ENCODE measurements at regions not wholly inside any gene's neighbourhood (a gene's known extent, or its start where the extent isn't known, plus 50 kb on each side); places are given as distances from the start of the nearest gene placed in this dataset.

DNA sequence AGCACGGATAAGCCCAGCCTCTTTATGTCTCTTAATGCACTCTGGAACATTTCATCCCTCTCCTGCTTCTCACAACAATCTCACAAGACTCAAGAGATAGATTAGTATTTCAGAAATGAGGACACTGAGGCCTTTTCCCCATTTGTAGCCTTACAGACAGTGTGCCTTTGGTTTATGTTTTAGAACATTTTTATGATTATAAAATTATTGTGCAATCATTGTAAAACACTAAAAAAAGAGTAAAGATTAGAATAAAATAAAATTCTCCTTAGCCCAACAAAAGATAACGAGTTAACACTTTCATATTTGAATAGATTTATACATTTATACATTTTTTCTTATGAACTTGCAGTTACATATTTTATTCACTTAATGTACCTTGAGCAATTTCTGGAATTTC lies 748.7 kb downstream of the TRIML1 start:
- Histone ChIP-seq H3K27me3 (no peaks in the 10 kb centered on the region), H3K4me1 (no peaks in the 10 kb centered on the region), H3K4me3 (no peak overlapping the region), H3K27ac (no peak overlapping the region), H3K36me3 (no peaks in the 10 kb centered on the region), H3K9me3 (no peaks in the 10 kb centered on the region)
- intact Hi-C loops (cut with DNase I), result no loop called here
- DNase-seq, result no peak
- no peak for ATAC-seq
- TF ChIP-seq, protein P1, sequence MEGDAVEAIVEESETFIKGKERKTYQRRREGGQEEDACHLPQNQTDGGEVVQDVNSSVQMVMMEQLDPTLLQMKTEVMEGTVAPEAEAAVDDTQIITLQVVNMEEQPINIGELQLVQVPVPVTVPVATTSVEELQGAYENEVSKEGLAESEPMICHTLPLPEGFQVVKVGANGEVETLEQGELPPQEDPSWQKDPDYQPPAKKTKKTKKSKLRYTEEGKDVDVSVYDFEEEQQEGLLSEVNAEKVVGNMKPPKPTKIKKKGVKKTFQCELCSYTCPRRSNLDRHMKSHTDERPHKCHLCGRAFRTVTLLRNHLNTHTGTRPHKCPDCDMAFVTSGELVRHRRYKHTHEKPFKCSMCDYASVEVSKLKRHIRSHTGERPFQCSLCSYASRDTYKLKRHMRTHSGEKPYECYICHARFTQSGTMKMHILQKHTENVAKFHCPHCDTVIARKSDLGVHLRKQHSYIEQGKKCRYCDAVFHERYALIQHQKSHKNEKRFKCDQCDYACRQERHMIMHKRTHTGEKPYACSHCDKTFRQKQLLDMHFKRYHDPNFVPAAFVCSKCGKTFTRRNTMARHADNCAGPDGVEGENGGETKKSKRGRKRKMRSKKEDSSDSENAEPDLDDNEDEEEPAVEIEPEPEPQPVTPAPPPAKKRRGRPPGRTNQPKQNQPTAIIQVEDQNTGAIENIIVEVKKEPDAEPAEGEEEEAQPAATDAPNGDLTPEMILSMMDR (IDR thresholded peaks at IDR 0.05), result no peak

GRCh38 chr4:188892837-188893236 lies 753.6 kb downstream of the TRIML1 start:
- no peak overlapping the region for H3K27ac ChIP-seq
- no peaks in the 10 kb centered on the region for H3K4me1 ChIP-seq
- TF ChIP-seq, protein P1 (IDR thresholded peaks at IDR 0.05), result no peak
- DNase-seq, result no peak
- no peak for ATAC-seq
- no peak overlapping the region for H3K4me3 ChIP-seq
- H3K27me3 ChIP-seq, result no peaks in the 10 kb centered on the region
- intact Hi-C loops (cut with DNase I), result no loop called here
- H3K36me3 ChIP-seq, result no peaks in the 10 kb centered on the region
- H3K9me3 ChIP-seq, result no peaks in the 10 kb centered on the region

- ATAC-seq, result no peak
- no peaks in the 10 kb centered on the region for H3K9me3 ChIP-seq
- no peaks in the 10 kb centered on the region for H3K36me3 ChIP-seq
- no peaks in the 10 kb centered on the region for H3K4me1 ChIP-seq
- intact Hi-C loops (cut with DNase I), result no loop called here
- H3K27me3 ChIP-seq, result no peaks in the 10 kb centered on the region
- no peak overlapping the region for H3K27ac ChIP-seq
- TF ChIP-seq, protein P1 (IDR thresholded peaks at IDR 0.05), result no peak
- no peak overlapping the region for H3K4me3 ChIP-seq
- DNase-seq, result no peak
Measured at GRCh38 chr4:188903986-188904385, 764.7 kb downstream of the TRIML1 start.

DNA sequence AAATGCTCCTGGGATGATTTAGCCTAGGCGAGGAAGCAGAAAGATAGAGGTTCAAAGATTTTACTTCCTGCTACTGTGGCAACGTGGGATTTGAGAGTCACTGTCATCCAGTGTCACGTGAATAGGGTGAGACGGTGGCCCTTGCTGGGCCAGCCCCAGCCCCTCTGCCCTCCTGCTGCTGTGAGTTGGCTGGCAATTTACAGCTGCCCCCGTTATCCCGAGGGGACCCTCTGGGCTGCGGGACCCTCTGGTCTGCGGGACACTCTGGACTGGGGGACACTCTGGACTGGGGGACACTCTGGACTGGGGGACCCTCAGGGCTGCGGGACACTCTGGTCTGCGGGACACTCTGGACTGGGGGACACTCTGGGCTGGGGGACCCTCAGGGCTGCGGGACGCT lies 765.4 kb downstream of the TRIML1 start:
- ATAC-seq, result no peak
- TF ChIP-seq, protein P1 (IDR thresholded peaks at IDR 0.05), result no peak
- no peaks in the 10 kb centered on the region for H3K27me3 ChIP-seq
- no peak overlapping the region for H3K27ac ChIP-seq
- H3K4me3 ChIP-seq, result no peak overlapping the region
- no peak for DNase-seq
- H3K4me1 ChIP-seq, result no peaks in the 10 kb centered on the region
- H3K9me3 ChIP-seq, result no peaks in the 10 kb centered on the region
- H3K36me3 ChIP-seq, result no peaks in the 10 kb centered on the region
- intact Hi-C loops (cut with DNase I), result no loop called here

- TF ChIP-seq, protein P1 (IDR thresholded peaks at IDR 0.05), result no peak
- intact Hi-C loops (cut with DNase I), result no loop called here
- Histone ChIP-seq H3K9me3 (no peaks in the 10 kb centered on the region), H3K4me3 (no peak overlapping the region), H3K27ac (no peak overlapping the region), H3K27me3 (no peaks in the 10 kb centered on the region), H3K36me3 (no peaks in the 10 kb centered on the region), H3K4me1 (no peaks in the 10 kb centered on the region)
- no peak for DNase-seq
- no peak for ATAC-seq
Measured at GRCh38 chr4:188905248-188905647, 766.0 kb downstream of the TRIML1 start.

DNA sequence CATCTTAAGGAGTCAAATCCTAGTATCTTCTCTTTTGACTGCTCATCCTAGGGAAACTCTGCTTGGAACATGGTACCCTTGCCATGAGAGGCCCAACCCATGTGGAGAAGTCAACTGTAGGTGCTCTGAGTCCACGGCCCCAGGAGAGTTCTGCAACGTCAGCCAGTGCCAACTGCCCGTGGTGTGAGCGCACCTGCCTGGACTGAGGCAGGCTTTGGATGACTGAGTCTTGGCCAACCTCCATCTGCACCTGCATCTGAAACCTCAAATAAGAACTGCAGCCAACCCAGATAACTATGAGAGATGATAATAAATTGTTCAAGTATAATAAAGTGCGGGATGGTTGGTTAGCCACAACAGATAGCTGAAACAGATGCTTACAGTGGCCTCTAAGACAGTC lies 772.0 kb downstream of the TRIML1 start:
- intact Hi-C loops (cut with DNase I), result no loop called here
- ATAC-seq (no peak), DNase-seq (no peak)
- TF ChIP-seq, protein P1 (IDR thresholded peaks at IDR 0.05), result no peak
- Histone ChIP-seq H3K4me1 (no peaks in the 10 kb centered on the region), H3K4me3 (no peak overlapping the region), H3K36me3 (no peaks in the 10 kb centered on the region), H3K9me3 (no peaks in the 10 kb centered on the region), H3K27ac (no peak overlapping the region), H3K27me3 (no peaks in the 10 kb centered on the region)
